ENCODE measurements at regions not wholly inside any gene's neighbourhood (a gene's known extent, or its start where the extent isn't known, plus 50 kb on each side); places are given as distances from the start of the nearest gene placed in this dataset.

DNA sequence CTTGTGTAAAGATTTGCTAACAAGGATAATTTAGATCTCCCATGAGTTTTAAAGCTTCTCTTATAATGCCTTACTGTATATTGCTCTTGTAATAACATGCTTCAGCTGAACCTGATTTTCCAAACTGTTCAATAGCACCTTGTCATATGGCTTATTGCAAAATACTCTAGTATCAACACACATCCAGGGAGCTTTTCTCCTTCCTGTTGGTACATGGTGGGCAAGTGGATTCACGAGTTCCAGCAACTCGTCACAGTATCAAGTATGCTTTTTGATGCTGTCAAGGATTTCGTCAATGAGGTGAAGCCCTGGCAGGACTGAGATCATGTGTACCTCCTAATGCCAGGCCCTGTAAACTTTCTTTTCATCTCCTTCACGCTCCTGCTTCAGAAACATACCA, 59.5 kb upstream of the ITPRID2 start:
- no peaks in the 10 kb centered on the region for H3K9me3 ChIP-seq
- 49 to 71% methylated on average over 4 of the region's 4 CpGs for WGBS, 2 donors
- intact Hi-C loops (cut with DNase I) = no loop called here
- H3K36me3 ChIP-seq = no peaks in the 10 kb centered on the region
- no peak overlapping the region for H3K27ac ChIP-seq
- TF ChIP-seq, protein P1, sequence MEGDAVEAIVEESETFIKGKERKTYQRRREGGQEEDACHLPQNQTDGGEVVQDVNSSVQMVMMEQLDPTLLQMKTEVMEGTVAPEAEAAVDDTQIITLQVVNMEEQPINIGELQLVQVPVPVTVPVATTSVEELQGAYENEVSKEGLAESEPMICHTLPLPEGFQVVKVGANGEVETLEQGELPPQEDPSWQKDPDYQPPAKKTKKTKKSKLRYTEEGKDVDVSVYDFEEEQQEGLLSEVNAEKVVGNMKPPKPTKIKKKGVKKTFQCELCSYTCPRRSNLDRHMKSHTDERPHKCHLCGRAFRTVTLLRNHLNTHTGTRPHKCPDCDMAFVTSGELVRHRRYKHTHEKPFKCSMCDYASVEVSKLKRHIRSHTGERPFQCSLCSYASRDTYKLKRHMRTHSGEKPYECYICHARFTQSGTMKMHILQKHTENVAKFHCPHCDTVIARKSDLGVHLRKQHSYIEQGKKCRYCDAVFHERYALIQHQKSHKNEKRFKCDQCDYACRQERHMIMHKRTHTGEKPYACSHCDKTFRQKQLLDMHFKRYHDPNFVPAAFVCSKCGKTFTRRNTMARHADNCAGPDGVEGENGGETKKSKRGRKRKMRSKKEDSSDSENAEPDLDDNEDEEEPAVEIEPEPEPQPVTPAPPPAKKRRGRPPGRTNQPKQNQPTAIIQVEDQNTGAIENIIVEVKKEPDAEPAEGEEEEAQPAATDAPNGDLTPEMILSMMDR (IDR thresholded peaks at IDR 0.05) = no peak
- TF ChIP-seq POLR2A (IDR thresholded peaks at IDR 0.05) = no peak
- no peak overlapping the region for H3K4me3 ChIP-seq
- no peak for DNase-seq
- no peaks in the 10 kb centered on the region for H3K4me1 ChIP-seq
- peaks cover 0 to 15% (median 0%) of the 10 kb centered on the region in 4 donors for H3K27me3 ChIP-seq

DNA sequence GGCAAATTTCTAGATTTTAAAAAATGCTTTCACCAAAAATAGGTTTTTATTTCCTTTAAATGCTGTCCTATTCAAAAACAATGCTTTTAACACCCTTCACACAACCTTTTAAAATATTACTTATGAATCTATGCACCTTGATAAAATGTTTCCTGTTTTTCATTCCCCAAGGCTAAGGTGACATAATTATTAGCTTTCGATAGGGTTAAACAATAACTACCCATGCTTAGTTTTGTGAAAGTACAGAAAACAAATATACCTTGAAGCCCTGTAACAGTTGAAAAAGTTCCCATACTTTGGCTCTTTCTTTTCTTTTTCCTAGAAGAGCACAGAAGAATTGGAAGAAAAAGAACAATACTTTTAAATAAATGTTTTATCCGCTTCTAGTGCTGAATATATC, 54.9 kb upstream of the ITPRID2 start:
- no peaks in the 10 kb centered on the region for H3K4me1 ChIP-seq
- peaks cover 0 to 6% (median 0%) of the 10 kb centered on the region in 4 donors for H3K27me3 ChIP-seq
- H3K27ac ChIP-seq = no peak overlapping the region
- WGBS, 2 donors = 84 to 86% methylated on average over 2 of the region's 2 CpGs
- no peak overlapping the region for H3K4me3 ChIP-seq
- no peaks in the 10 kb centered on the region for H3K9me3 ChIP-seq
- no peaks in the 10 kb centered on the region for H3K36me3 ChIP-seq
- TF ChIP-seq, protein P1 (IDR thresholded peaks at IDR 0.05) = no peak
- no peak for TF ChIP-seq POLR2A (IDR thresholded peaks at IDR 0.05)
- intact Hi-C loops (cut with DNase I) = no loop called here
- no peak for DNase-seq

DNA sequence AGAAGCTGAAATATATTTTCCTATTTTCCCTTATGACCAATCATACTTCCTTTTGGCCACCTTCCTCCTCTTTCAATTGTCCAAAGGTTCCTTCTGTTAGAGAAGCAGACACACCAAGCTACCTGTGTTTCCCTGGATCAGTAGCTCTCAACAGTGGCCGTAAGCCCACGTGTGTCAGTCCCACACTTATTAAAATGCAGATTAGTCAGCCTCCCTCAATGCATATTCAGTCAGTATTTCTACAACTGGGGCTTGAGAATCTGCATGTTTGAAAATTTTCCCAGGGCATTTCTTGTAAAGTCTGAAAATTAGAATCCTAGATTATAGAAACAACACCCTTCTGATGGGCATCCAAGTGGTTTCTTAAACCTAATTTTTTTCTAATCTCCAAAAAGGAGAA, 54.0 kb upstream of the ITPRID2 start:
- H3K4me3 ChIP-seq = no peak overlapping the region
- H3K27ac ChIP-seq = no peak overlapping the region
- H3K4me1 ChIP-seq = no peaks in the 10 kb centered on the region
- H3K36me3 ChIP-seq = no peaks in the 10 kb centered on the region
- TF ChIP-seq, protein P1 (IDR thresholded peaks at IDR 0.05) = no peak
- no peak for TF ChIP-seq POLR2A (IDR thresholded peaks at IDR 0.05)
- H3K9me3 ChIP-seq = no peaks in the 10 kb centered on the region
- intact Hi-C loops (cut with DNase I) = no loop called here
- 79 to 85% methylated on average over 2 of the region's 2 CpGs for WGBS, 2 donors
- H3K27me3 ChIP-seq = peaks cover 0 to 6% (median 0%) of the 10 kb centered on the region in 4 donors
- no peak for DNase-seq

DNA sequence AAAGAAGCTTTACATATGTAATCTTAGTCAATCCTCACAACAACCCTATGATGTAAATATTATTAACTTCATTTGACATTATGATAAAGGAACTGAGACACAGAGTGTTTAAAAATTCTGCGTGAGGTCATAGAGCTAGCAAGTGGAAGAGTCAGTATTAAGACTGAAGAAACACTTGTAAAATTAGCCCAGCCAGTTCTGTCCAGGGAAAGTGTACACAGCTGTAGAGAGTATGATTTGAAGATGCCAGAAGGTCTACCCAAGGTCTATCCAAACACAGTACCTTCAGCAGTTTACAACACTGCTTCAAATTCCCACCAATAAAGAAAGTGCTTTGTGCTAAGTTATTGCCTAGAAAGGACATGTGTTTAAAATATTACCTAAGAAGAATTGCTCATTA, 51.7 kb upstream of the ITPRID2 start:
- no peak overlapping the region for H3K27ac ChIP-seq
- no peaks in the 10 kb centered on the region for H3K9me3 ChIP-seq
- H3K36me3 ChIP-seq = no peaks in the 10 kb centered on the region
- intact Hi-C loops (cut with DNase I) = no loop called here
- DNase-seq = no peak
- peaks cover 0 to 6% (median 0%) of the 10 kb centered on the region in 4 donors for H3K27me3 ChIP-seq
- H3K4me3 ChIP-seq = no peak overlapping the region
- WGBS, 2 donors = 83 to 85% methylated on average over 1 of the region's 1 CpG
- H3K4me1 ChIP-seq = no peaks in the 10 kb centered on the region
- no peak for TF ChIP-seq POLR2A (IDR thresholded peaks at IDR 0.05)

DNA sequence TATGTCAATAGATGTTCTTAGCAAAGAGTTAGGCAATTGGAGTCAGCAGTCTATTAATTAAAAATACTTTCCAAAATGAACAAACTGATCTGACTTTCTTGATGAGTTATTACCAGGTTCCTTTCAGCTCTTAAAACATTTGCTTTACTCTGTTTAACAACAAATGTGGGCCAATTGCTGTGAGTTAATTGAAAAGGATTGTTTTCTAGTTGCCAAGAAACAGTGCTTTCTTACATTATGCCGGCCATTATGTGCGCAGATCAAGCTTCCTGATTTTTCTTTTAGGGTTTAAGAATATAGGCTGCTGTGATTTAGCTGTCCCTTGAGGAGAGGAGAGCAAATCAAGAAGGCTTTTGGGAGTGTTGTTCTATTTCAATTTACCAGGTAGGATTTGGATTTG, 50.5 kb upstream of the ITPRID2 start:
- Histone ChIP-seq H3K4me1 (no peaks in the 10 kb centered on the region), H3K27ac (no peak overlapping the region), H3K27me3 (peaks cover 0 to 6% (median 0%) of the 10 kb centered on the region in 4 donors), H3K36me3 (no peaks in the 10 kb centered on the region), H3K4me3 (no peak overlapping the region), H3K9me3 (no peaks in the 10 kb centered on the region)
- intact Hi-C loops (cut with DNase I) = no loop called here
- 81 to 83% methylated on average over 2 of the region's 2 CpGs for WGBS, 2 donors
- TF ChIP-seq, protein P1 (IDR thresholded peaks at IDR 0.05) = no peak
- TF ChIP-seq POLR2A (IDR thresholded peaks at IDR 0.05) = no peak
- no peak for DNase-seq

Small RNA genes in the stretch of these regions (small RNA-seq; reads per million reads assigned to genes)
- 0 reads per million in 4 donors for gene RNU6ATAC19P

All from esophagus squamous epithelium (tissue), 5 donors.